Gastroesophageal sphincter (tissue), 4 donors: ENCODE measurements at regions not wholly inside any gene's neighbourhood (a gene's known extent, or its start where the extent isn't known, plus 50 kb on each side); places are given as distances from the start of the nearest gene placed in this dataset.

Experiments
- ATAC-seq: fragments of 150-250 bp; one replicate; pipeline ENCODE4 v1.9.1; 2016; ENCODE audit warnings: mild to moderate bottlenecking, moderate library complexity
- H3K27ac ChIP-seq, 4 donors: fragments of 200-600 bp; sonication (generic) in 3 of 4; 1 replicate in 3 of 4; 2 replicates in 1 of 4; pipeline ENCODE4 v1.5.1; 2016 to 2019
- H3K27me3 ChIP-seq: fragments of 200-600 bp; sonication (generic); one replicate; pipeline ENCODE4 v1.5.1; 2019
- H3K36me3 ChIP-seq, 2 donors: fragments of 200-600 bp; sonication (generic); one replicate each; pipeline ENCODE4 v1.5.1; 2019; ENCODE audit warnings: control low read depth in 1 of 2
- H3K4me1 ChIP-seq, 3 donors: fragments of 200-600 bp; sonication (generic); 1 replicate in 2 of 3; 2 replicates in 1 of 3; pipeline ENCODE4 v1.5.1; 2016 to 2019; ENCODE audit warnings: control low read depth in 2 of 3
- H3K4me3 ChIP-seq, 2 donors: fragments of 200-600 bp; sonication (generic); one replicate each; pipeline ENCODE4 v1.5.1; 2019; ENCODE audit warnings: mild to moderate bottlenecking in 1 of 2, moderate library complexity in 1 of 2
- H3K9me3 ChIP-seq, 3 donors: fragments of 200-600 bp; sonication (generic); one replicate each; pipeline ENCODE4 v1.5.1; 2017 to 2019; ENCODE audit warnings: control low read depth in 2 of 3
- EP300 ChIP-seq: sonication (generic); formaldehyde crosslinking; IDR thresholded peaks from one replicate; pipeline ENCODE4 v1.6.1; 2017; ENCODE audit warnings: antibody characterized with exemption, mild to moderate bottlenecking
- POLR2A ChIP-seq, 2 donors: fragments of 450-650 bp; IDR thresholded peaks; one replicate each; pipeline ENCODE4 v1.6.1; 2017; ENCODE audit warnings: antibody characterized with exemption in 2 of 2, mild to moderate bottlenecking in 2 of 2, moderate library complexity in 1 of 2
- POLR2AphosphoS5 ChIP-seq: sonication (generic); formaldehyde crosslinking; IDR thresholded peaks from one replicate; pipeline ENCODE4 v1.6.1; 2017; ENCODE audit warnings: antibody characterized with exemption
- WGBS, 2 donors: methylation state at CpG; one replicate each; pipeline ENCODE4 v1.1.5; 2018; ENCODE audit warnings: low coverage in 1 of 2; 5-methylcytosine and 5-hydroxymethylcytosine counted together
- TF ChIP-seq, protein P1 (sequence below), 4 experiments: fragments of 200-600 bp in 2 of 4; fragments of 450-650 bp in 2 of 4; sonication (generic) in 1 of 4; IDR thresholded peaks; one replicate each; pipeline ENCODE4 v1.5.1; 2017 to 2019; ENCODE audit warnings: antibody characterized with exemption in 4 of 4, mild to moderate bottlenecking in 2 of 4, moderate library complexity in 2 of 4

DNA sequence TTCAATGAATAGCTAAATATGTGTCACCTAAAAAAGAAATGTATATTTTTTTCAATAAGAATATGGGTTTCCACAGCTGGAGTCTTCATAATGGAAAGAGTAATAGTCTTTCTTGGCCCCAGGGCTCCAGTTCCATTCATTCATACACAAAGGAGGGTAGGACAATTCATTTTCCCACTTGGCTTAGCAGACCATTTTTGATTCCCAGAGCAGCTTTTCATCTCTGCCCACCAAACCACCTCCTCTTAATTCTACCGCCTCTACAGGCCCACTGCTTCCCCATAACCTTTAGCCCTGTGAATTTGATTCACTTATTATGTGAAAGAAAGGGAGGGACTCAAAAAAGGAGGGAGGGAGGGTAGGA lies 129.9 kb upstream of the PAK3 start:
- Histone ChIP-seq H3K9me3 (no peaks in the 10 kb centered on the region), H3K36me3 (no peaks in the 10 kb centered on the region), H3K27ac (no peak overlapping the region), H3K4me3 (no peak overlapping the region), H3K4me1 (no peaks in the 10 kb centered on the region), H3K27me3 (no peaks in the 10 kb centered on the region)
- TF ChIP-seq EP300 (no peak), POLR2A (IDR thresholded peaks at IDR 0.05) (no peak), POLR2AphosphoS5 (no peak)
- TF ChIP-seq, protein P1, sequence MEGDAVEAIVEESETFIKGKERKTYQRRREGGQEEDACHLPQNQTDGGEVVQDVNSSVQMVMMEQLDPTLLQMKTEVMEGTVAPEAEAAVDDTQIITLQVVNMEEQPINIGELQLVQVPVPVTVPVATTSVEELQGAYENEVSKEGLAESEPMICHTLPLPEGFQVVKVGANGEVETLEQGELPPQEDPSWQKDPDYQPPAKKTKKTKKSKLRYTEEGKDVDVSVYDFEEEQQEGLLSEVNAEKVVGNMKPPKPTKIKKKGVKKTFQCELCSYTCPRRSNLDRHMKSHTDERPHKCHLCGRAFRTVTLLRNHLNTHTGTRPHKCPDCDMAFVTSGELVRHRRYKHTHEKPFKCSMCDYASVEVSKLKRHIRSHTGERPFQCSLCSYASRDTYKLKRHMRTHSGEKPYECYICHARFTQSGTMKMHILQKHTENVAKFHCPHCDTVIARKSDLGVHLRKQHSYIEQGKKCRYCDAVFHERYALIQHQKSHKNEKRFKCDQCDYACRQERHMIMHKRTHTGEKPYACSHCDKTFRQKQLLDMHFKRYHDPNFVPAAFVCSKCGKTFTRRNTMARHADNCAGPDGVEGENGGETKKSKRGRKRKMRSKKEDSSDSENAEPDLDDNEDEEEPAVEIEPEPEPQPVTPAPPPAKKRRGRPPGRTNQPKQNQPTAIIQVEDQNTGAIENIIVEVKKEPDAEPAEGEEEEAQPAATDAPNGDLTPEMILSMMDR (IDR thresholded peaks at IDR 0.05) = no peak
- WGBS, 2 donors = no CpG with 5 or more reads among the region's 1 CpG
- no peak for ATAC-seq

DNA sequence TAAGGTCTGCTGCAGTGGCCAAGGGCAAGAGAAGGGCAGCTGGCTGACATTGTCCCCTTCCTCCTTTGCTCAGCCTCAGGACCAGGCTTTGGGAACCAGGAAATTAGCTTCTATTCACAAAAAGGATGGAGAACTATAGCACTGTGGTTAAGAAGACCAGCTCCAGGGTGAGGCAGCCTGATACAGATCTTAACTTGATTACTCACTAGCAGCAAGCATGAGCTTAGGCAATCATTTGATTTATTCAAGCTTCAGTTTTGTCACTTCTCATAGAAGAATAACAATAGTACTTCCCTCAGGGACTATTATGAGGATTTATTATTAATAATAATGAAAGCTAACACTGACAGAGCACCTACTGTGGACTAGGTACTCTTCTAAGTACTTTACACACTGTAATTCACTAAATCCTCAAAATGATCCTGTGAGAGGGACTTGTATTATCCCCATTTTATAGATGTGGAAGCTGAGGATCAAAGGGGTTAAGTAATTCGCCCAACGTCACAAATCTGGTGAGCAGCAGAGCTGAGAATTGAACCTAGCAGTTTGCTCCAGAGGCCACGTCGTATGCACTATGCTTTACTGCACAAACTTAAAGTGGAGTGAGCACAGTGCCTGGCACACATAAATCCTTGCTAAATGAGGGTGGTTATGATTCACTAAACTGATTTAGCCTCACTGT lies 130.4 kb upstream of the PAK3 start:
- no peak for ATAC-seq
- no peak for TF ChIP-seq POLR2A (IDR thresholded peaks at IDR 0.05)
- TF ChIP-seq EP300 = no peak
- TF ChIP-seq POLR2AphosphoS5 = no peak
- TF ChIP-seq, protein P1 (IDR thresholded peaks at IDR 0.05) = no peak
- Histone ChIP-seq H3K27me3 (no peaks in the 10 kb centered on the region), H3K4me3 (no peak overlapping the region), H3K36me3 (no peaks in the 10 kb centered on the region), H3K9me3 (no peaks in the 10 kb centered on the region), H3K27ac (no peak overlapping the region), H3K4me1 (no peaks in the 10 kb centered on the region)
- WGBS, 2 donors = 78 to 83% methylated on average over 4 of the region's 4 CpGs

DNA sequence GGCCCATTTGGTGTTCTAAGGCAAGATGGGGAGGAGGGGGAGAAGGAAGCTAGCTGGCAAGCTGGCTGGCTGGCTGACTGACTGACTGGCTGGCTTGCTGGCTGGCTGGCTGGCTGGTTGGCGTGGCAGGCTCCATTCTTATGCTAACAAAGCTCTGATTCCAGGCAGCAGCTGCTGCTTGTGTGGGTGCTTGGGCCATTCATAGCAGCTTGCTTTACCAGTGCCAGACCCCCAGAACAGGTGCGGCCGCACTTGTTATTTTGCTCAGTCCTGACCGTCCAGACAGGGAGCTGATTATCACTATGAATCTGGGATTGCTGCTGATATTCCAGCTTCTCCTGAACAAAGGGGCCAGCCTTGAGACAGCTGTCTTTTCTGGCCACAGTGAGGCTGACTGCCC lies 131.2 kb upstream of the PAK3 start:
- WGBS, 2 donors = no CpG with 5 or more reads among the region's 4 CpGs
- H3K36me3 ChIP-seq = no peaks in the 10 kb centered on the region
- H3K9me3 ChIP-seq = no peaks in the 10 kb centered on the region
- H3K27ac ChIP-seq = no peak overlapping the region
- no peak for TF ChIP-seq POLR2AphosphoS5
- no peak for TF ChIP-seq POLR2A (IDR thresholded peaks at IDR 0.05)
- TF ChIP-seq, protein P1 (IDR thresholded peaks at IDR 0.05) = no peak
- TF ChIP-seq EP300 = no peak
- H3K4me1 ChIP-seq = no peaks in the 10 kb centered on the region
- H3K4me3 ChIP-seq = no peak overlapping the region
- ATAC-seq = no peak
- H3K27me3 ChIP-seq = no peaks in the 10 kb centered on the region

DNA sequence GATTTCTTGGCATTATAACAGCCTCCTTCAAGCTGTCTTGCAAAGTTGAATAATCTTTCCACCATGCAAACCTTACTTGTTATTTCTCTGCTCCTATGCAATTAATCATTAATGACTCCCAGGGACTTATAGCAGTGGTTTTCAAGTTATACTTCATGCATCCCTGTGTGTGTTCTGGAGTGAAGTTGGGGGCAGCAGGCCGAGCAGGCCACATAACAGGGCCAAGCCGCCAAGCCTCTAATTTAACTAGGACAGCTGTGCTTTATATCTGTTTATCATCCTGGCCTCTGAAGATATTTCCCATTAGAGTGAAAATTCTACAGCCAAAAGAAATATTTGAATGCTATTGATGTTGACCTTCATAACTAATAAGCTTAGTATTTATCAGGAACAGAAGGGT lies 133.5 kb upstream of the PAK3 start:
- TF ChIP-seq, protein P1 (IDR thresholded peaks at IDR 0.05) = no peak
- TF ChIP-seq EP300 (no peak), POLR2A (IDR thresholded peaks at IDR 0.05) (no peak), POLR2AphosphoS5 (no peak)

GRCh38 chrX:110955706-110956105 lies 140.3 kb upstream of the PAK3 start:
- ATAC-seq = no peak
- H3K4me1 ChIP-seq = no peaks in the 10 kb centered on the region
- no peaks in the 10 kb centered on the region for H3K27me3 ChIP-seq
- TF ChIP-seq EP300 (no peak), POLR2A (IDR thresholded peaks at IDR 0.05) (no peak), POLR2AphosphoS5 (no peak)
- TF ChIP-seq, protein P1 (IDR thresholded peaks at IDR 0.05) = no peak
- no peak overlapping the region for H3K27ac ChIP-seq
- no peak overlapping the region for H3K4me3 ChIP-seq
- H3K9me3 ChIP-seq = no peaks in the 10 kb centered on the region
- H3K36me3 ChIP-seq = no peaks in the 10 kb centered on the region

More for the DNA sequence above, 133.5 kb upstream of the PAK3 start:
- Histone ChIP-seq H3K27ac (no peak overlapping the region), H3K4me1 (no peaks in the 10 kb centered on the region), H3K4me3 (no peak overlapping the region), H3K36me3 (no peaks in the 10 kb centered on the region), H3K27me3 (no peaks in the 10 kb centered on the region), H3K9me3 (no peaks in the 10 kb centered on the region)
- WGBS, 2 donors = 40 to 76% methylated on average over 1 to 2 of the region's 2 CpGs
- ATAC-seq = no peak
